Endothelial cell of umbilical vein (primary cell): ENCODE measurements at regions not wholly inside any gene's neighbourhood (a gene's known extent, or its start where the extent isn't known, plus 50 kb on each side); places are given as distances from the start of the nearest gene placed in this dataset.

Experiments
- BruUV-seq: library from RNA; stranded (reverse); fragments of 400-500 nt; replicated peaks from 2 replicates; lab custom pipeline; 2021; lab: Mats Ljungman, UMichigan
- CTCF ChIA-PET: fragments of 300-600, 350-600 bp; sonication (Branson Sonifier 250); formaldehyde crosslinking; loops from one replicate; lab custom pipeline; 2021; ENCODE audit warnings: antibody characterized with exemption, inconsistent platforms; lab: Charles Lee
- POLR2A ChIA-PET: fragments of 300-600, 350-600 bp; sonication (Branson Sonifier 250); formaldehyde crosslinking; loops from one replicate; lab custom pipeline; 2021; ENCODE audit warnings: antibody characterized with exemption, inconsistent platforms; lab: Charles Lee
- DNase-seq: peaks from one replicate; pipeline ENCODE4 v3.0.0-alpha.2; 2011; ENCODE audit warnings: low read depth, low spot score
- FAIRE-seq: peaks from 2 replicates; lab custom pipeline; 2011; peaks lifted over from hg19 to GRCh38; lab: Jason Lieb, UNC
- H2AFZ ChIP-seq: 2 replicates; pipeline ENCODE4 v1.6.0; 2012; ENCODE audit warnings: low read depth, low read length, control low read depth, inconsistent platforms
- H3K27ac ChIP-seq: 2 replicates; pipeline ENCODE4 v1.5.1; 2011; ENCODE audit warnings: low read depth, mild to moderate bottlenecking, control low read depth, low read length, moderate library complexity; ENCODE audit not compliant: insufficient read depth
- H3K27me3 ChIP-seq, 2 experiments: 2 replicates each; pipeline versions ENCODE4 v1.6.0 to v1.6.1; 2011; ENCODE audit warnings: low read length in 2 of 2, mixed read lengths in 1 of 2; ENCODE audit not compliant: control insufficient read depth in 2 of 2, insufficient read depth in 2 of 2
- H3K36me3 ChIP-seq, 2 experiments: 2 replicates in 1 of 2; 3 replicates in 1 of 2; pipeline ENCODE4 v1.5.1; 2011; ENCODE audit warnings: low read length in 2 of 2, mild to moderate bottlenecking in 1 of 2, moderate library complexity in 1 of 2; ENCODE audit not compliant: control insufficient read depth in 2 of 2, insufficient read depth in 2 of 2; ENCODE audit errors: extremely low read depth in 1 of 2
- H3K4me1 ChIP-seq: 3 replicates; pipeline ENCODE4 v1.5.1; 2011; ENCODE audit warnings: mild to moderate bottlenecking, low read length; ENCODE audit not compliant: control insufficient read depth, insufficient read depth; ENCODE audit errors: extremely low read depth
- H3K4me2 ChIP-seq: 2 replicates; pipeline ENCODE4 v1.6.1; 2011; ENCODE audit warnings: low read length, control low read depth, mixed read lengths; ENCODE audit not compliant: insufficient read depth
- H3K4me3 ChIP-seq, 3 experiments: fragments of 200-600 bp in 1 of 3; sonication (generic), shearing (Covaris generic) in 1 of 3; replicated peaks in 1 of 3; 2 replicates each; pipeline ENCODE4 v1.5.1; 2011 to 2016; ENCODE audit warnings: control low read depth in 3 of 3, low read length in 3 of 3, mild to moderate bottlenecking in 2 of 3, inconsistent platforms in 1 of 3, low read depth in 1 of 3, moderate library complexity in 1 of 3; ENCODE audit not compliant: insufficient read depth in 1 of 3
- H3K79me2 ChIP-seq: 2 replicates; pipeline ENCODE4 v1.6.0; 2012; ENCODE audit warnings: low read length, inconsistent platforms; ENCODE audit not compliant: control insufficient read depth, insufficient read depth
- H3K9ac ChIP-seq: replicated peaks from 2 replicates; pipeline ENCODE3; 2011; ENCODE audit warnings: low read length, control low read depth; ENCODE audit not compliant: insufficient read depth; ENCODE audit errors: extremely low read depth
- H3K9me1 ChIP-seq: replicated peaks from 3 replicates; pipeline ENCODE4 v1.6.0; 2011; ENCODE audit warnings: mild to moderate bottlenecking, low read length; ENCODE audit not compliant: control insufficient read depth, insufficient read depth; ENCODE audit errors: extremely low read depth
- H3K9me3 ChIP-seq: replicated peaks from 2 replicates; pipeline ENCODE4 v1.5.1; 2012; ENCODE audit warnings: low read length, inconsistent platforms; ENCODE audit not compliant: control insufficient read depth, insufficient read depth
- H4K20me1 ChIP-seq: replicated peaks from 2 replicates; pipeline ENCODE3; 2011; ENCODE audit warnings: mild to moderate bottlenecking, low read length; ENCODE audit not compliant: control insufficient read depth, insufficient read depth; ENCODE audit errors: extremely low read depth
- CTCF ChIP-seq, 2 donors: IDR thresholded peaks; 1 replicate in 1 of 2; 2 replicates in 1 of 2; pipeline ENCODE4 v1.5.1; 2011; ENCODE audit warnings: low read length in 2 of 2, mild to moderate bottlenecking in 2 of 2, moderate library complexity in 2 of 2, control low read depth in 1 of 2, inconsistent platforms in 1 of 2, low read depth in 1 of 2; ENCODE audit not compliant: insufficient read depth in 1 of 2; ENCODE audit errors: extremely low read depth in 1 of 2
- EZH2 ChIP-seq: IDR thresholded peaks from 2 replicates; pipeline ENCODE4 v1.6.1; 2012; ENCODE audit warnings: borderline replicate concordance, low read depth, mild to moderate bottlenecking, moderate library complexity, low read length, inconsistent platforms; ENCODE audit not compliant: severe bottlenecking
- FOS ChIP-seq: IDR thresholded peaks from 2 replicates; pipeline ENCODE4 v1.6.1; 2011; ENCODE audit warnings: mild to moderate bottlenecking, low read length, moderate library complexity, borderline replicate concordance; ENCODE audit not compliant: insufficient read depth
- GATA2 ChIP-seq: IDR thresholded peaks from 2 replicates; pipeline ENCODE4 v1.7.0; 2011; ENCODE audit warnings: low read depth, mild to moderate bottlenecking, moderate library complexity, mixed read lengths, low read length; ENCODE audit not compliant: insufficient read length, insufficient read depth
- JUN ChIP-seq: IDR thresholded peaks from 2 replicates; pipeline ENCODE4 v1.6.1; 2011; ENCODE audit warnings: borderline replicate concordance, low read depth; ENCODE audit not compliant: insufficient read length, insufficient read depth
- MAX ChIP-seq: IDR thresholded peaks from 2 replicates; pipeline ENCODE4 v1.6.1; 2011; ENCODE audit not compliant: insufficient read depth, insufficient read length
- MYC ChIP-seq: IDR thresholded peaks from one replicate; pipeline ENCODE4 v1.6.1; 2011; ENCODE audit warnings: mild to moderate bottlenecking, low read depth, low read length
- POLR2A ChIP-seq: IDR thresholded peaks from 2 replicates; pipeline ENCODE4 v1.6.1; 2012; ENCODE audit warnings: low read depth, mild to moderate bottlenecking, control low read depth, low read length
- POLR2AphosphoS5 ChIP-seq: IDR thresholded peaks from 2 replicates; pipeline ENCODE4 v1.6.1; 2012; ENCODE audit warnings: low read depth, mild to moderate bottlenecking, control low read depth, low read length, moderate library complexity; ENCODE audit not compliant: insufficient read depth
- dilution Hi-C: fragments of 300-500 bp; cut with MboI; formaldehyde crosslinking; loops from one replicate; pipeline ENCODE4 v1.15.0; 2019; ENCODE audit warnings: low sequenced_read_pairs; ENCODE audit not compliant: extremely low pct_ligation_motif_present
- intact Hi-C: fragments of 100-400 bp; cut with micrococcal nuclease; formaldehyde crosslinking; loops from one replicate; pipeline ENCODE4 v1.10.0; 2022

GRCh38 chr13:83995930-83996329, 113.7 kb upstream of the SLITRK1 start:
- Histone ChIP-seq H4K20me1 (no peaks in the 10 kb centered on the region), H3K36me3 (no peaks in the 10 kb centered on the region), H3K9me3 (peaks cover 6% of the 10 kb centered on the region), H3K27ac (no peak overlapping the region), H3K9ac (no peak overlapping the region), H3K27me3 (no peaks in the 10 kb centered on the region), H2AFZ (no peak overlapping the region), H3K4me2 (no peak overlapping the region), H3K79me2 (no peaks in the 10 kb centered on the region), H3K9me1 (no peaks in the 10 kb centered on the region), H3K4me3 (no peak overlapping the region), H3K4me1 (no peaks in the 10 kb centered on the region)
- FAIRE-seq (no peak), DNase-seq (no peak)
- ChIA-PET CTCF (no interaction called here), POLR2A (no interaction called here)
- TF ChIP-seq JUN (no peak), FOS (no peak), GATA2 (no peak), POLR2AphosphoS5 (no peak), MYC (no peak), EZH2 (no peak), CTCF (IDR thresholded peaks at IDR 0.05; ENCODE audit: extremely low read depth in 1 of 2, insufficient read depth in 1 of 2, low read depth in 1 of 2, low read length in 2 of 2) (no peak), POLR2A (no peak), MAX (no peak)
- dilution Hi-C loops, result no loop called here
- no TSS peak for BruUV-seq
- intact Hi-C loops, result no loop called here
